Activated B cell treated with CpG ODN at 0.5 μM for 24 hours (primary cell): ENCODE measurements at regions not wholly inside any gene's neighbourhood (a gene's known extent, or its start where the extent isn't known, plus 50 kb on each side); places are given as distances from the start of the nearest gene placed in this dataset.

Source experiments
- ATAC-seq: fragments of 200-7000 bp; cut with Tn5 transposase; one replicate; pipeline ENCODE4 v1.10.0; 2021; ENCODE audit warnings: low read depth, mild to moderate bottlenecking, moderate library complexity
- CTCF ChIA-PET: fragments of 350-600 bp; sonication (Branson Sonifier 250); formaldehyde crosslinking; loops from one replicate; lab custom pipeline; 2021; ENCODE audit warnings: antibody characterized with exemption; lab: Charles Lee
- POLR2A ChIA-PET: fragments of 350-600 bp; sonication (Branson Sonifier 250); formaldehyde crosslinking; loops from one replicate; lab custom pipeline; 2021; ENCODE audit warnings: antibody characterized with exemption; lab: Charles Lee
- DNase-seq: peaks from one replicate; pipeline ENCODE4 v3.0.0; 2022
- H3K27ac Mint-ChIP-seq: one replicate; pipeline ENCODE4 v1.8.0; 2020; ENCODE audit warnings: mixed read lengths
- H3K27me3 Mint-ChIP-seq: one replicate; pipeline ENCODE4 v1.8.0; 2021; ENCODE audit warnings: mixed read lengths
- H3K36me3 Mint-ChIP-seq: one replicate; pipeline ENCODE4 v1.8.0; 2021; ENCODE audit warnings: low read depth, mixed read lengths
- H3K4me1 Mint-ChIP-seq: one replicate; pipeline ENCODE4 v1.8.0; 2021; ENCODE audit warnings: mixed read lengths
- H3K4me3 Mint-ChIP-seq: one replicate; pipeline ENCODE4 v1.8.0; 2020; ENCODE audit warnings: mild to moderate bottlenecking, mixed read lengths
- H3K9me3 Mint-ChIP-seq: one replicate; pipeline ENCODE4 v1.8.0; 2020; ENCODE audit warnings: mixed read lengths
- intact Hi-C: fragments of 100-400 bp; cut with micrococcal nuclease; formaldehyde crosslinking; loops from one replicate; pipeline ENCODE4 v1.15.1; 2024
- TF ChIP-seq, protein P1 (sequence below): fragments of 200-600 bp; IDR thresholded peaks from one replicate; pipeline ENCODE4 v1.8.0; 2022; ENCODE audit warnings: antibody characterized with exemption, mild to moderate bottlenecking

DNA sequence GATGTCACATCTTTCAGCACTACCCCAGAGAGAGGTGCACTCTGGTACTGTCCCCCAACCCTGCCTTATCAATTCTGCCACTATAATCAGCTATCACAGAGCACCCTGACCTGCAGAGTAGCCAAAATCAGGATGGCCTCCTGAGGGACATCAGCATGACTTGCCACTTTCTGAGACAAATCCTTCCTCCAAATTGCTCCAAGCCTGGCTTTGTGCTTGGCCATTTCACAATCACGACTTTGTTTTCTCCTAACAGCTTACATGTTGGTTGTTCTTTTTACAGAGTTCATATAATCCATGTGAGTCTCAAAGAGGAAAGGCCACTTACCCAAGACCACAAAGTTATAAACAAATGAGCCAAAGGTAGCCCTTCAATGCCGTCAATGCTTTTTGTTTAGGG lies 449.0 kb upstream of the CDH5 start:
- intact Hi-C loops, result no loop called here
- Mint-ChIP-seq H3K27me3 (no peaks in the 10 kb centered on the region), H3K4me3 (no peak overlapping the region), H3K36me3 (no peaks in the 10 kb centered on the region), H3K9me3 (peaks cover 5% of the 10 kb centered on the region), H3K4me1 (no peaks in the 10 kb centered on the region), H3K27ac (no peak overlapping the region)
- CTCF ChIA-PET, result no interaction called here
- DNase-seq, result no peak
- TF ChIP-seq, protein P1, sequence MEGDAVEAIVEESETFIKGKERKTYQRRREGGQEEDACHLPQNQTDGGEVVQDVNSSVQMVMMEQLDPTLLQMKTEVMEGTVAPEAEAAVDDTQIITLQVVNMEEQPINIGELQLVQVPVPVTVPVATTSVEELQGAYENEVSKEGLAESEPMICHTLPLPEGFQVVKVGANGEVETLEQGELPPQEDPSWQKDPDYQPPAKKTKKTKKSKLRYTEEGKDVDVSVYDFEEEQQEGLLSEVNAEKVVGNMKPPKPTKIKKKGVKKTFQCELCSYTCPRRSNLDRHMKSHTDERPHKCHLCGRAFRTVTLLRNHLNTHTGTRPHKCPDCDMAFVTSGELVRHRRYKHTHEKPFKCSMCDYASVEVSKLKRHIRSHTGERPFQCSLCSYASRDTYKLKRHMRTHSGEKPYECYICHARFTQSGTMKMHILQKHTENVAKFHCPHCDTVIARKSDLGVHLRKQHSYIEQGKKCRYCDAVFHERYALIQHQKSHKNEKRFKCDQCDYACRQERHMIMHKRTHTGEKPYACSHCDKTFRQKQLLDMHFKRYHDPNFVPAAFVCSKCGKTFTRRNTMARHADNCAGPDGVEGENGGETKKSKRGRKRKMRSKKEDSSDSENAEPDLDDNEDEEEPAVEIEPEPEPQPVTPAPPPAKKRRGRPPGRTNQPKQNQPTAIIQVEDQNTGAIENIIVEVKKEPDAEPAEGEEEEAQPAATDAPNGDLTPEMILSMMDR, result no peak
- no peak for ATAC-seq
- POLR2A ChIA-PET, result no interaction called here

DNA sequence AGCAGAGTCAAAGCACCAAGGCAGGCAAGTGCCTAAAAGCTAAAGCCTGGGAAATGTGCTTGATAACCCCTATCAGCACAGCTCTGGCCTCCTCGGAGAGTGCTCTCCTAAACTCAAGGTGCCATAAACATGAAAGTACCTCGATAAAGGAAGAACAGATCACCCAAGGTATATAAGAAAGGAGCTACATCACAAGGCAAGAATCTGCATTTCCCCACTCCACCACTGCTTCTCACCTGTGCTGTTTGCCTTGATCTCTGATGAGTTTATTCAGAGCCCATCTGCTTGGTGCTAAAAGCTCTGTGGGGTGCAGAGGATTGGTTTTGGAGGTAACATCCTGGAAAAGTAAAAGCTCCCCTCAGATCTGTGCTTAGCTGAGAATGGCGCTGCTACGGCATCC lies 449.5 kb upstream of the CDH5 start:
- ChIA-PET CTCF (no interaction called here), POLR2A (no interaction called here)
- ATAC-seq (no peak), DNase-seq (no peak)
- Mint-ChIP-seq H3K4me1 (no peaks in the 10 kb centered on the region), H3K27ac (no peak overlapping the region), H3K27me3 (no peaks in the 10 kb centered on the region), H3K36me3 (no peaks in the 10 kb centered on the region), H3K4me3 (no peak overlapping the region), H3K9me3 (peaks cover 5% of the 10 kb centered on the region)
- TF ChIP-seq, protein P1, result no peak
- intact Hi-C loops, result no loop called here

DNA sequence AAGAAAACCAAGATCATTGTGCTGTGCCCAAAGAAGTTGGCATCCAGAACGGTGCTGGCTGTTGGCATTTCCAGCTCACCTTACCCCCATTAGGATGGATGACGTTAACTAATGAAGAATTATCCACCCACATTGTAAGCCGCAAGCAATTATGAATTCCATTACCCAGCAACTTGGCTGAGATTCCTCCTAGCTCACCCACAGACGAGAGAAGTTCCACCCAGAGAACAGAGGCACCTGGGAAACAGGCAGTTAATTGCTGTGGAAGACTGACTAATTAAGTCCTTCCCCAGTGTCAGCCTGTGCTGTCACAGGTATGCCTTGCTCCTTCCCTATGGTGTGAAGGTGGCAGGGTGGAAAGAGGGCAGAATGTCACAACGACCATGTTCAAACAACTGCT lies 456.2 kb upstream of the CDH5 start:
- no peaks in the 10 kb centered on the region for H3K4me1 Mint-ChIP-seq
- POLR2A ChIA-PET, result no interaction called here
- intact Hi-C loops, result no loop called here
- H3K36me3 Mint-ChIP-seq, result no peaks in the 10 kb centered on the region
- no peak overlapping the region for H3K27ac Mint-ChIP-seq
- no peaks in the 10 kb centered on the region for H3K27me3 Mint-ChIP-seq
- CTCF ChIA-PET, result no interaction called here
- H3K4me3 Mint-ChIP-seq, result no peak overlapping the region
- ATAC-seq, result no peak
- DNase-seq, result no peak
- TF ChIP-seq, protein P1, result no peak
- H3K9me3 Mint-ChIP-seq, result peaks cover 3% of the 10 kb centered on the region

DNA sequence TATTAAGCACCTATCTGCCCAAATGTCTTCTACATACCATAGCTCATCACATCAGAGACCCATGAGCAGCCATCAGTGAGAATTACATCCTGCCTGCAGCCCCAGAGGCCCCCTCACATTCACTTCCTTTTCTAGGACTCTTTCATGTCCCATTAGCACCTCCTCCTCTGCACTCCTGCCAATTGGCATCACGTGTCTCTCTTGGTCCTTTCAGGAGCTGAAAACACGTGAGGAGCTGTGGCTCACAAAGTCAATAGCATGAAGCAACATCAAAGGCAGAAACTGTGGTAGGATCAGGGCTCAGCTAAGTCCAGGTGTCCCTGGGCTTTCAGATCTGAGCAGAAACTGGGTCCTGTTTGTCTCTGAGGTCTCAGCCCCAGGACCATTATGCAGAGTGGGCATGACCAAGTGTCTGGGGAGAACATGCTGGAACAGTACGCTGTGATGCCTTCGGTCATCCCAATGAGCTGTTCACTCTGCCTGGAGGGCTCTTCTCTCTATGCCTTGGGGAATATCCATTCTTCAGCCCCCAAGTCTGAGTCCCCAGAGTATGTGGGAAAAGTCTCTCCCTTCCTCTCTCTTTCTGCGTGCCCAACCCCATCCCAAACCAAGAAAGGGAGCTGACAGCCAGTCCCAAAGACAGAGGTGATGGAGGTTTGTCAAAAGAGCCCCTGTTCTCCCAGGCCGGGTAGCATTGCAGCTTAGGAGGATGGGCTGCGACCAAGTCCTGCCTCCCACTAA lies 457.0 kb upstream of the CDH5 start:
- ChIA-PET CTCF (no interaction called here), POLR2A (no interaction called here)
- ATAC-seq, result no peak
- no peaks in the 10 kb centered on the region for H3K4me1 Mint-ChIP-seq
- peaks cover 3% of the 10 kb centered on the region for H3K9me3 Mint-ChIP-seq
- TF ChIP-seq, protein P1, result no peak
- no peaks in the 10 kb centered on the region for H3K36me3 Mint-ChIP-seq
- H3K4me3 Mint-ChIP-seq, result no peak overlapping the region
- no peak for DNase-seq
- no peaks in the 10 kb centered on the region for H3K27me3 Mint-ChIP-seq
- intact Hi-C loops, result no loop called here
- no peak overlapping the region for H3K27ac Mint-ChIP-seq

DNA sequence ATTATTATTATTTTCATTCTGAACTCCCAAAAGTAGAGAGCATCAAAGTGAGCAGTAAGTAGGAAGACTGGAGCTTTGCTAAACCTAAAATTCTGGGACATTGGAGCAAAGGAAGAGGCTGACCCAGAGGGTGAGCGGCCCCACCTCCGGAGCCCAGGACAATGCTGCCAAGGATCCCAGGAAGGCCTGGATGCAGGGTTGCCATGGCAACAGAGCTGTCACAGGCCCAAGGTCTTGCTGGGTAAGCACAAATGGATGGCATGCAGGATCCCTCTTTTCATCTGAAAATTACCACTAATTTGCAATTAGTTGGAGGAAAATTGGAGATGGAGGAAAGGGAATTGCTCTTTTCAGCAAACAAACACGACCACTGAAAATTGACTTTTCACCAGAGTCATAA lies 457.9 kb upstream of the CDH5 start:
- ChIA-PET POLR2A (no interaction called here), CTCF (no interaction called here)
- Mint-ChIP-seq H3K4me1 (no peaks in the 10 kb centered on the region), H3K27me3 (no peaks in the 10 kb centered on the region), H3K36me3 (no peaks in the 10 kb centered on the region), H3K9me3 (peaks cover 3% of the 10 kb centered on the region), H3K27ac (no peak overlapping the region), H3K4me3 (no peak overlapping the region)
- intact Hi-C loops, result no loop called here
- DNase-seq (no peak), ATAC-seq (no peak)
- TF ChIP-seq, protein P1, result no peak
